HG03097 (cell line): ENCODE measurements at regions not wholly inside any gene's neighbourhood (a gene's known extent, or its start where the extent isn't known, plus 50 kb on each side); places are given as distances from the start of the nearest gene placed in this dataset.

Experiments used
- ATAC-seq: cut with Tn5 transposase; IDR thresholded peaks from one replicate; pipeline ENCODE4 v1.9.1; 2021; ENCODE audit not compliant: unreplicated experiment, low FRiP score

DNA sequence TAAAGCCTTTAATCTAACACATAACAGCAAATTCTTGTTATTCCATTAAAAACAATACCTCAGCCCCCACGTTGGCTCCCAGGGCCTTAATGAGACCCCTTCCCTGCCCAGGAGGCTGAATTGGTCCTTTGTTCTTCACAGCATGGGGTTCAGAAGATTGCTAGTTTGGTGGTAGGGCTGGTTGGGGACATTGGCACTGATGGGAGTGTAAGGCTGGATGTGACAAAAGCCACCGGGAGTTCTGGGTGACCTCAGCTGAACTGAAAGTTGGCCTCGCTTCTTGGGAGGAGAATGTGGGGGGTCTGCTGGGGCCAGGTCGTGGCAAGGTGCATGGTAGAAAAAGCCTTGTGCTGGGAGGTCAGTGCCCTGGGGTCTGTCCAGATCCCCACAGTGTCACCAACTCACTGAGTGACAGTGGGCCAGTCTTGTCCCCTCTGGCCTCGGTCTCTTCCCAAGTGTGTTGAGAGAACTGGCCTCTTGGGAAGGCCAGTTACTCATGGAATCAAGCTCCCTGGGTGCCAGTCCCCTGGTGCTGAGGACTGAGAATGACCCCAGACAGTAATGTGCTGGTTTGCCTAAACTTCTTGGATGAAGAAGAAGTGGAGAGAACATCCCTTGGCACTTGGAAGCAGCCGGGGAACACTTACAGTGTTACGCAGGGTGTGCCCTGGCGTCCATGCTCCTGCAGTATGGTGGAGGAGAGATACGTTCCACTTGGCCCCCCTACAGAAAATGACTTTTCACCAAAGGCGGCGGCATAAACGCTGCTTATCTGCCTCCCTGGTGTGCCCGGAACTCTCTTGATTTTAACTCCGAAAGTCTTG lies 283.7 kb upstream of the RTL1 start:
- ATAC-seq = no peak

- ATAC-seq = no peak
Measured at GRCh38 chr14:101187816-101188570, 284.5 kb upstream of the RTL1 start.

DNA sequence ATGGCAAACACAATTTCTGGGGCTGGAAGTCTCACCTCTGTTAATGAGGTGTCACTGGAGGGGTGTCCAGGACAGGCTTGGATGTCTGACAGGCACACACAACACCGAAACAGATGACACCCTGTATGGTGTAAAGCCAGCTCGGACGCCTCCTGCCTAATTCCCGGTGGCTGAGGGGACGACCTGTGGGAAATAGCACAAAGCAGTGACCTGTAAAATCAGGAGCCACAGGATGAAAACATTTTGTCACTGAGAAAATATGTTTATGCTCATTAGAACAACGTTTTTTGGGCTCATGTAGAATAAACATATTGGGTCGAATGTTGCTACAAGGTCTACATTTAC lies 285.0 kb upstream of the RTL1 start:
- ATAC-seq = no peak

- ATAC-seq = no peak
Measured at GRCh38 chr14:101189266-101189665, 285.7 kb upstream of the RTL1 start.

DNA sequence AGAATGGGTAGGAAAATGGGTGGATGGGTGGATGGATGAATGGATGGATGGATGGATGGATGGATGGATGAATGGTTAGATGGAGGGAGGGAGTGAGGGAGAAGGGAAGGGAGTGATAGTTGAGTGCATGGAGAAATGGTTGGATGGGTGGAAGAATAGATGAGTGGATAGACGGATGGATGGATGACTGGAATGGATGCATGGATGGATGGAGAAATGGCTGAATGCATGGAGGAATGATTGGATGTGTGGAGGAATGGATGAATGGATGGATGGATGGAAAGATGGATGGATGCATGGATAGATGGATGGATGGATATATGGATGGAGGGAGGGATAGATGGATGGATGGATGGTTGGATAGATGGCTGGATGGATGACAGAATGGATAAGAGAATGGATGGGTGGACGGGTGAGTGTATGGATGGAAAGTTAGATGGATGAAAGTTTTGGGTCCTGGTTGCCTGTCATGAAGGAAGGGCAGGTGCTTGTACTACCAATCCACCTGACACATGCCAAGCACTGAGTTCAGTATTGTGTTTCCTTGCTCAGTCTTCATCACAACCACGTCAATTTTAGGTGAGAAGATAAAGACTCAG lies 286.5 kb upstream of the RTL1 start:
- ATAC-seq = no peak

GRCh38 chr14:101191101-101191720 lies 287.7 kb upstream of the RTL1 start:
- no peak for ATAC-seq

DNA sequence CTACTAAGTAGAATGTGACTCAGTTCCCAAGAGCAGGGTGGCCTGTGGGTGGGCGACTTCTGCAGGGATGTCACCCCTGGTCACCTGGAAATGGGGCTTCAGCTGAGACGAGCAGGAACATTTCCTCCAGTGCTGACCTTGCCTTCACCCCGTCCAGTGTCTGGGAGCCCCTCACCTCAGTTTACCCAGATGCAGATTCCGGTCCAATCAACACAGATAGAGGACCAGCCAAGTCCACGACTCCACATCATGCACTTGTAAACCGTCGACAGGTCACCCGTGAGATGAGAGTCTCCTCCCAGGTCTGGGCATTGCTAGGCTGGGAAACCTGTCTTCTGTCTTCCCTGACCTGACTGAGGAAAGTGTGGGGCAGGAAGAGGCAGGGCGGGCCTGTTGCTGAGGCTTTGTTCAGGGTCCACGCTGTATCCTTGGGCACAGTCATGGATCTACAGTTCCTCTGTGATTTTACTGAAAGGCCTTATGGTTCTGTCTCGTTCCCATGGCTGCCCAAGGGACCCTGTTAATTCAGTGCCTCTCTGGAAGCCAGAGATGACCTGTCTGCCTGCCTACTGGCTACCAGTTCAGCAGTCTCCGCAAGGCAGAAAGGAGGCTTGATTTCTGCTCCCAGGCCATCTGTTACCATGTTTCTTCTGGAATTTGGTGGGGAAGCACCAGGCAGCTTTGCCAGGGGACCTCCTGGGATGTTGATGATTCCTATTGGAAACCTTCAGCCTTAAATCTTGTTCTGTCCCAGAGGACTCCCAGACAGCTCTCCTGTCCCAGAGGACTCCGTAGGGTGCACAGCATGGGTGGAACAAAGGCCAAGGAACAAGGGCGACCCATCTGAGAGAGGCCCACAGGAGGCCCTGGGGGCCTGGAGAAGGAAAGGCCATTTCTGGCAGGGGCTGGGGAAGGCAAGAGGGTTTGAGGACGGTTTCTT lies 288.5 kb upstream of the RTL1 start:
- ATAC-seq = no peak

GRCh38 chr14:101192661-101193000 lies 289.1 kb upstream of the RTL1 start:
- ATAC-seq = no peak

GRCh38 chr14:101193106-101193844 lies 289.8 kb upstream of the RTL1 start:
- no peak for ATAC-seq

- no peak for ATAC-seq
Measured at GRCh38 chr14:101193845-101194372, 290.4 kb upstream of the RTL1 start.

- no peak for ATAC-seq
Measured at GRCh38 chr14:101194373-101195308, 291.1 kb upstream of the RTL1 start.

DNA sequence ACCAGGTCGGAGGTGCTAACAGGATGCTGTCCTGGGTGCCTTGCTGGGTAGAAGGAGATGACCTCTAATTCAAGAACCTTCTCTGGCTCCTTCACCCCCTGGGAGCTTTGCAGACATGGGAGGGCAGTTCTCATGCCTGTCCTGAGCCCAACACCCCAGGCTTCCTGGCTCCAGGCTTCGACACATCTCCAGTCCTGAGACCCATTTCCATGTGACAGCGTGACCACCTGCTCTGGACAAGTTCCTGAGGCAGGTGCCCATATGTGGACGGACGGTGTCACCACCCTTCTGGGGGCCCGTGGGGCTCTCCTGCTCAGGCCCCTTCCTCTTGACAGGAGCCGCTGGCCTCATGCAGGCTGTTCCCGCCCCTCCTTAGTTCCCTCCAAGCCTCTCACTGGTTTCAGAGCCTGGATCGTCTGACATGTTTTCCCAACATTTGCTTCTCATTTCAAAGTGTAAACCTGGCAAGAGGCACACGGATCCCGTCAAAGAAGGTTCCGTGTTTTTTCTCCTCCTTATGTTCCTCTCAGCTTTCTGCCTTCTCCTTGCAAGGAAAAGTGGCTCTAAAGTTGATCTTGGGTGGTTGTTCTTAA lies 291.9 kb upstream of the RTL1 start:
- ATAC-seq = no peak

DNA sequence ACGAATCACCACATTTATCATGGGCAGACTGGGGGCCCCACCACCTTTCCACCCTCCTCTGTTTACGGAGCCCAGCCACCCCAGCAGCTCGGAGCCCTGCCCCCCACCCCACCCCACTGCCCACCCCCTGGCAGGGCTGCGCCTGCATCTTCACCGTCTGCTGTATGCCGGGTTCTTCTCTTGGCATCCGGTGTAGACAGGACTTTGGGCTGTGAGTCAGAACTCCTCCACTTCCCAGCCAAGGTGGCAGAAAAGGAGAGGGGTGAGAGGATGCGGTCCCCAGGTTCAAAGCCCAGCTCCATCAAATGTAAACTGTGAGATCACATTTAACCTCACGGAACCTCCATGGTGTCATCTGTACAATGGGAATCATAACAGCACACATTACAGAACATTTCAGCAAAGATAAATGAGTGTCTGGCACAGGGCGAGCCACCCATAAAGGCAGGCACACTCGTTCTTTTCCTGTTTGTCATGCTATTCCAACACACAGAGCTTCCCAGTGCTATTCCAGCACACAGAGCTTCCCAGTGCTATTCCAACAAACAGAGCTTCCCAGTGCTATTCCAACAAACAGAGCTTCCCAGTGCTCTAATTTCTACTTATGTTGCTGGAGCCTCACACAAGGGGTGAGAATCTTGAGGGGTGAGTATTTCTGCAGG lies 292.7 kb upstream of the RTL1 start:
- no peak for ATAC-seq

- ATAC-seq = no peak
Measured at GRCh38 chr14:101196795-101197590, 293.5 kb upstream of the RTL1 start.

DNA sequence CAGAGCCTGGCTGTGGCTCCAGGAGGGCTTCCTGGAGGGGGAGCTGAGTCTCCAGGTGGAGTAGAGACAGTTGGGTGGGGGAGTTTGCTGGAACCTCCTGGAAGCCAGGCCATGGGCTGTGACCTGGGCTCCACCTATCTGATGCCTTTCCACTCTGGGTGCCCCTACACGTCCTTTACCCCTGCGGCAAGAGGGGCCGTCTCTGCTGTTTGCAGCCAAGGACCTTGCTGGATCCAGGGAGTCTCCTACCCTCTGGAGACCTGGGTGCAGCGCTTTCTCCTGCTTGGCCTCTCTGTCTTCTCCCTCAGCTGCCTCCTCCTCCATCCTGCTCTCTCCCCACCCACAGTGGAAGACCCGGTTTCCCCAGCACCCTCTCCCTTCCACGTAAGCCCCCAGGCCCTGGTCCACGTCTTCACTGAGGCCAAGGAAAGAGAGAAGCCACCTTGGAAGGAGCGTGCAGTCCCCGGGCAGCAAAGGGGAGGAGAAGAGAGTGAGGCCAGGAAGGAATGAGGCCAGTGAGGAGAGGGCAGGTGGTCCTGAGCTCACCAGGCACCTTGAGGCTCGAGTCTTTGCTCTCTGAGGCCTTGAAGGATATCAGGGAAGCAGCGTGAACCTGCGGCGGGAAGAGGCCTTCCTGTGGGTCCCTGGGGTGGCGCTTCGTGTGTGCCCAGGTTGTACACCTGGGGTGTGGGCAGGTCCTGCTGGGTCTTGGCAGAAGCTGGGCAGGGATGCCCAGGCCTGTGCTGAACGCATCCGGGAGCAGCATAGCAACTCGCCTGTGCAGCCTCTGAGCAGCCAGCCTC lies 294.3 kb upstream of the RTL1 start:
- ATAC-seq = no peak
